Activated naive CD8-positive, alpha-beta T cell treated with anti-CD3 and anti-CD28 coated beads, Interleukin-2, amount 10 ng/mL, durations not matched to agents 7 days and 5 days (primary cell): ENCODE measurements at regions not wholly inside any gene's neighbourhood (a gene's known extent, or its start where the extent isn't known, plus 50 kb on each side); places are given as distances from the start of the nearest gene placed in this dataset.
A peak's percentile ranks its signal among the peaks of the same experiment; 100 is the strongest.
"Not testable (repeated sequence)": the region's sequence is repeated elsewhere in the genome, so short reads cannot be mapped to it uniquely, and the experiment has no call there.

ENCODE experiments used
- ATAC-seq: fragments of 150-1000 bp; cut with Tn5 transposase; one replicate; pipeline ENCODE4 v1.10.0; 2021; ENCODE audit warnings: low read depth, moderate library complexity
- POLR2A ChIA-PET: fragments of 350-600 bp; sonication (Branson Sonifier 250); formaldehyde crosslinking; loops from one replicate; lab custom pipeline; 2021; ENCODE audit warnings: antibody characterized with exemption; lab: Charles Lee
- DNase-seq: peaks from one replicate; pipeline ENCODE4 v3.0.0; 2021
- H3K27ac Mint-ChIP-seq: one replicate; pipeline ENCODE4 v1.8.0; 2022; ENCODE audit warnings: mild to moderate bottlenecking, mixed read lengths
- H3K27me3 Mint-ChIP-seq: one replicate; pipeline ENCODE4 v1.8.0; 2022; ENCODE audit warnings: mild to moderate bottlenecking, moderate library complexity, mixed read lengths
- H3K36me3 Mint-ChIP-seq: one replicate; pipeline ENCODE4 v1.8.0; 2021; ENCODE audit warnings: mild to moderate bottlenecking, mixed read lengths
- H3K4me1 Mint-ChIP-seq: one replicate; pipeline ENCODE4 v1.8.0; 2021; ENCODE audit warnings: mixed read lengths
- H3K4me3 Mint-ChIP-seq: one replicate; pipeline ENCODE4 v1.8.0; 2022; ENCODE audit warnings: mild to moderate bottlenecking, moderate library complexity, mixed read lengths
- H3K9me3 Mint-ChIP-seq: one replicate; pipeline ENCODE4 v1.8.0; 2021; ENCODE audit warnings: mixed read lengths

DNA sequence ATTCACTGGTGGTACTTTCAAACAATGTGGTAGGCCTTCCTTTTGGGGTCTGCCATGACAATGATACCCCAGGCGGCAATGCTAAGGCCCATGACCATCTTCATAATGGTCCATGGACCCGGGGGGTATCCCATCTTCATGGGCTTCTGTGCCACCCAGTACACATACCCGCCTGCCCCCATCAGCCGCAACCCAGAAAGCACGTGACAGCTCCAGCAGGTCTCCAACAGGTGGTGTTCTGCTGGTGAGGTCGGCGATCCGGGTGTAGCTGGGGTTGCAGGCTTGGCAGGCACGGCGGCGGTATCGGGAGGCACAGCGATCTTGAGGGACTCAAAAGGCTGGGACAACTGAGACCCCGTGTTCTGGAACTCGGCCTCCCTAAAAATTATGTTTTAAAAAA lies 214.5 kb downstream of the SNRPN start:
- H3K4me1 Mint-ChIP-seq, result no peaks in the 10 kb centered on the region
- no peaks in the 10 kb centered on the region for H3K36me3 Mint-ChIP-seq
- no peak overlapping the region for H3K27ac Mint-ChIP-seq
- H3K4me3 Mint-ChIP-seq, result no peak overlapping the region
- POLR2A ChIA-PET, result no interaction called here
- no peak for ATAC-seq
- no peak for DNase-seq
- H3K27me3 Mint-ChIP-seq, result no peaks in the 10 kb centered on the region
- H3K9me3 Mint-ChIP-seq, result peaks cover 9% of the 10 kb centered on the region

DNA sequence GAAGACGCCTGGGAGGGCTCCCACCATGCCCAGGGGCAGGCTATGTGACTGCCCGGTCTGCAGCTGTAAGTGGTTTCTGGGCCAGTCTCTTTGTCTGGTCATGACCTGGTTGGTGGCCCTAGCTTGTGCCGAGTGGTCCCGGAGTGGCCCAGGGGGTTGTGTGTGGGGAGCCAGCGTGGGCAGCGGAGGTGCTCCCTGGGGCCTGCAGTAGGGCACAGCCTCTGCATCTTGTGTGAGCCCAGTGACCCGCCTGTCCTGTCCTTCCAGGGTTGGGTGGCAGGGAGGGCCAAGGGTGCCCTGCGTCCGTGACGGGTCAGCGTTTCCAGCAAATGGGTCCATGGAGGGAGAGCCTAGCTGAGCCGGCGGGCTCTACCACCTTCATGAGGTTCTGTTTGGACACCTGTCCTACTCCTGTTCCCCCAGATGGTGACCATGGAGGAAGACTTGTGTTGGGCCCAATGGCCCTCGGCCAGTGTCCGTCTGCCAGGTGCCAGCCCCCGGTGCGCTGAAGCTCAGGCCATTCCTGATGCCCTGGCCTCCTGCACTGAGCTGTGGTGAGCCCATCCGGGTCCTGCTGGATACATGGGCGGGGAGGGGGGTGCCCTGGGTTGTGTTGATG lies 215.4 kb downstream of the SNRPN start:
- ATAC-seq, result no peak
- no peaks in the 10 kb centered on the region for H3K27me3 Mint-ChIP-seq
- peaks cover 13% of the 10 kb centered on the region for H3K9me3 Mint-ChIP-seq
- no peak overlapping the region for H3K27ac Mint-ChIP-seq
- no peaks in the 10 kb centered on the region for H3K36me3 Mint-ChIP-seq
- no peak overlapping the region for H3K4me3 Mint-ChIP-seq
- H3K4me1 Mint-ChIP-seq, result no peaks in the 10 kb centered on the region
- peak; percentile 17 for DNase-seq
- POLR2A ChIA-PET, result no interaction called here

DNA sequence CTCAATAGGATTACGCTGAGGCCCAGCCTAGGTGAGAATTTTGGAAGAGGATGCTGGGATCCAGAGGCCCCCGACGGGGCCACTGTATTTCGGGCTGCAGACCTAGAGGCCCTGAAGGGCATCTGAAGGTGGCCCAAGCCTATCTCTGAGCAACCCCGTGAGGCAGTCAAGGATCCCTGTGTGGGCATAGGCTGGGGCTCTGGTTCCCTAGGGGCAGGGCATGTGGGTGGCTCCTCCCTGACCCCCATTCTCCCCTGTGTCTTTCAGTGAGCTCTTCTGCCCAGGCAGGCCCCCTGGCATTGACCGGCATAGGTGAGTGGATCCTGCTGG lies 216.0 kb downstream of the SNRPN start:
- Mint-ChIP-seq H3K27ac (no peak overlapping the region), H3K27me3 (no peaks in the 10 kb centered on the region), H3K36me3 (no peaks in the 10 kb centered on the region), H3K4me1 (no peaks in the 10 kb centered on the region), H3K9me3 (peaks cover 13% of the 10 kb centered on the region), H3K4me3 (no peak overlapping the region)
- POLR2A ChIA-PET, result no interaction called here
- DNase-seq (peak; percentile 7), ATAC-seq (no peak)

DNA sequence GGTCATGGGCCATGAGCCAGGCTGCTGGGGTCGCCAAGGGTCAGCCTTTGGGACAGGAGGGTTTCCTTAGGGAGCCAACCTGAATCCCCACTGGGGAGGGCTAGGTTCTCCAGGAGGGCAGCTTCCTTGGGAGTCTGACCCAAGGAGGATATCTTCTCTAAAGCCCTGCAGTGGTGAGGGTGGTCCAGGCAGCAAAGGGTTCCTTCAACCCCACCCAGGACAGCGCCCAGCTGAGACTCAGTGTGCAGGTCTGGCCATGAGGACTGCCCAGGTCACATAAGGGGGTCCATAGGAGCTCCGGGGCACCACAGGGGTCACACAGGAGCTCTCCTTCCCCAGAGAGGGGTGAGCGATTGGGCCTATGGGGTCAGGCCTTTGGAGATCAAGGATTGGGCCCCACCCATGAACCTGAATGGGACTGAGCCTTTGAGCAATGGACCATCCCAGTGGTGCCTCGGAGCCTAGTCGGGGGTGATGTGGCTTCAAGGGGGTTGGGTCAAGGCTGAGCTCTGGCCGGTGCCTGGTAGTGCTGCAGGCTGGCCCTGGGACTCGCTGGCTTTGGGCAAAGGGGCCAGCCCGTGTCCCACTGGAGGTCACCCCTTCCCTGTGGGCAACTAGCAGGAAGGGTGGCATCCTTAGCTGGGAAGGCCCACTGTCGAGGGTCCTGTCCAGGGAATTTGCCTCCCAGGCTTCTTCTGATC lies 216.5 kb downstream of the SNRPN start:
- DNase-seq (peak; percentile 13), ATAC-seq (no peak)

DNA sequence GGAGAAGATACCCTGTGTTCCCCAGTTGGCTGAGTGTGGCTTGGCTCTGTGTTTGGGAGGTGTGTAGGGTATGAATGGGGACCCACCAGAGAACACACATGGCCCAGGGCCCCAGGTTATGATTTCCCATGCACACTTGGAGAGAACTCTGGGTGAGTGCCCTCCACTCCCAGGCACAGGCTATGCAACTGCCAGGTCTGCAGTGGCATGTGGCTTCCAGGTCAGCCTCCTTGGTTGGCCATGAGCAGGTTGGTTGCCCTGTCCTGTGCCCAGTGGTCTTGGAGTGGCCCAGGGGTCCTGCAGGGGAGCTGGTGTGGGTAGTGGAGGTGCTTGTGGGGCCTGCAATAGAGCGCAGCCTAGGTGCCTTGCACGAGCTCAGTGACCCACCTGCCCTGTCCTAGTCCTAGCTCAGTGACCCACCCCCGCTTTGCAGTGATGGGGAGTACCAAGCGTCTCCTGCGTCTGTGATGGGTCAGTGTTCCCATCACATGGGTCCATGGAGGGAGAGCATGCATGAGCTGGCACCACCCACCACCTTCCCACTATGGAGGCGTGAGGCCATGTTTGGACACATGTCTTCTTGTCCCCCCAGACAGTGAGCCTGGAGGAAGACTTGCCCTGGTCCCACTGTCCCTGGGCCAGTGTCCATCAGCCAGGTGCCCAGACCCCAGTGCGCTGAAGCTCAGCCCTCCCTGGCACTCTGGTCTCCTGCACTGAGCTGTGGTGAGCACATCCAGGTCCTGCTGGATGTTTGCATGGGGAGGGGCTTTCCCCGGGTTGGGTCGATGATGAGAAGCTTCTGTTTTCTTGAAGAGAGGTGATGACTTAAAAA lies 217.3 kb downstream of the SNRPN start:
- Mint-ChIP-seq H3K9me3 (peaks cover 12% of the 10 kb centered on the region), H3K27me3 (no peaks in the 10 kb centered on the region)
- DNase-seq, result peak; percentile 5

More for the DNA sequence above, 216.5 kb downstream of the SNRPN start:
- Mint-ChIP-seq H3K9me3 (peaks cover 12% of the 10 kb centered on the region), H3K36me3 (no peaks in the 10 kb centered on the region), H3K27ac (no peak overlapping the region), H3K4me1 (no peaks in the 10 kb centered on the region), H3K4me3 (no peak overlapping the region), H3K27me3 (no peaks in the 10 kb centered on the region)
- POLR2A ChIA-PET, result no interaction called here

DNA sequence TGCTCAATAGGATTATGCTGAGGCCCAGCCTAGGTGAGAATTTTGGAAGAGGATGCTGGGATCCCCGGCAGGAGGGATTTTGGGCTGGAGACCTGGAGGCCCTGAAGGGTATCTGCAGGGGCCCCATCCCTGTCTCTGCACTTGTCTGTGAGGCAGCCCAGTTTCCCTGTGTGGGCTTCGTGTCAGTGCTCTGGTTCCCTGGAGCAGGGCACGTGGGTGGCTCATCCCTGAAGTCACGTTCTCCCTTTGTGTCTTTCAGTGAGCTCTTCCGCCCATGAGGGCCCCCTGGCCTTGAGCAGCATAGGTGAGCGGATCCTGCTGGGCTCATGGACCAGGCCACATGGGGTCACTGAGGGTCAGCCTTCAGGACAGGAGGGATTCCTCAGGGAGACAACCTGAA lies 217.9 kb downstream of the SNRPN start:
- H3K9me3 Mint-ChIP-seq, result peaks cover 12% of the 10 kb centered on the region
- no peak overlapping the region for H3K4me3 Mint-ChIP-seq
- DNase-seq (no peak), ATAC-seq (no peak)
- H3K27me3 Mint-ChIP-seq, result no peaks in the 10 kb centered on the region
- no peak overlapping the region for H3K27ac Mint-ChIP-seq
- POLR2A ChIA-PET, result no interaction called here
- no peaks in the 10 kb centered on the region for H3K4me1 Mint-ChIP-seq
- H3K36me3 Mint-ChIP-seq, result no peaks in the 10 kb centered on the region

More for the DNA sequence above, 217.3 kb downstream of the SNRPN start:
- no peak for ATAC-seq
- Mint-ChIP-seq H3K4me3 (no peak overlapping the region), H3K36me3 (no peaks in the 10 kb centered on the region), H3K27ac (no peak overlapping the region), H3K4me1 (no peaks in the 10 kb centered on the region)
- POLR2A ChIA-PET, result no interaction called here

DNA sequence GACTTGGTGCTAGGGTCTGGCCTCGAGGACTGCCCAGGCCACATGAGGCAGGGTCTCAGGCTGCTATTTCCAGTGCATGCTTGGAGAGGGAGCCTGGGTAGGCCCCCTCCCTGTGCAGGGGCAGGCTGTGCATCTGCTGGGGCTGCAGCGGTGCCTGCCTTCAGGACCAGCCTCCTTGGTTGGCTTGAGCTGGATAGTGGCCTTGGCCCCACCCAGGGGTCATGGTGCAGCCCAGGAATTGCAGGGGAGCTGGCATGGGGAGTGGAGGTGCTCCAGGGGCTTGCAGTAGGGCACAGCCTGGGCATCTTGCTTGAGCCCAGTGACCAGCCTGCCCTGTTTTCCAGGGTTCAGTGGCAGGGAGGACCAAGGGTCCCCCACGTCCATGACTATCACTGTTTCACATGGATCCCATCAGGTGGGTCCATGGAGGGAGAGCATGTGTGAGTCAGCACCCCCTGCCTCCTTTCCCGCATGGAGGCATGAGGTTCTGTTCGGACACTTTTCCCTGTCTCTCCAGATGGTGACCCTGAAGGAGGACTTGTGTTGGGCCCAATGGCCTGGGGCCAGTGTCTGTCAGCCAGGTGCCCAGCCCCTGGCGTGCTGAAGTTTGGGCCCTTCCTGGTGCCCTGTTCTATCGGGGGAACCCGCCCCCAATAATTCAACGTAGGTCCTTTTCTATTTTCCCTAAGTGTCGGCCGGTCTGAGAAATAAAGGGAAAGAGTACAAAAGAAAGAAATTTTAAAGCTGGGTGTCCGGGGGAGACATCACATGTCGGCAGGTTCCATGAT lies 218.6 kb downstream of the SNRPN start:
- no peaks in the 10 kb centered on the region for H3K27me3 Mint-ChIP-seq
- POLR2A ChIA-PET, result no interaction called here
- H3K9me3 Mint-ChIP-seq, result peaks cover 8% of the 10 kb centered on the region
- no peak overlapping the region for H3K27ac Mint-ChIP-seq
- no peak for DNase-seq
- no peaks in the 10 kb centered on the region for H3K36me3 Mint-ChIP-seq
- no peaks in the 10 kb centered on the region for H3K4me1 Mint-ChIP-seq
- no peak overlapping the region for H3K4me3 Mint-ChIP-seq
- no peak for ATAC-seq

DNA sequence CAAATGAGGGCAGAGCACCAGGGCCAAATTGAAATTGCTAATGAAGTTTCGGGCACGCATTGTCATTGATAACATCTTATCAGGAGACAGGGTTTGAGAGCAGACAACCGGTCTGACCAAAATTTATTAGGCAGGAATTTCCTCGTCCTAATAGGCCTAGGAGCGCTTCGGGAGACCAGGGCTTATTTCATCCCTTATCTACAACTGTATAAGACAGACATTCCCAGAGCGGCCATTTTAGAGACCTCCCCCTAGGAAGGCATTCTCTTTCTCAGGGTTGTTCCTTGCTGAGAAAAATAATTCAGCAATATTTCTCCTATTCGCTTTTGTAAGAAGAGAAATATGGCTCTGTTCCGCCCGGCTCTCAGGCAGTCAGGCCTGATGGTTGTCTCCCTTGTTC lies 219.4 kb downstream of the SNRPN start:
- H3K27ac Mint-ChIP-seq, H3K4me1 Mint-ChIP-seq, ATAC-seq, POLR2A ChIA-PET, H3K9me3 Mint-ChIP-seq, DNase-seq, H3K27me3 Mint-ChIP-seq, H3K4me3 Mint-ChIP-seq, H3K36me3 Mint-ChIP-seq: not testable (repeated sequence)

DNA sequence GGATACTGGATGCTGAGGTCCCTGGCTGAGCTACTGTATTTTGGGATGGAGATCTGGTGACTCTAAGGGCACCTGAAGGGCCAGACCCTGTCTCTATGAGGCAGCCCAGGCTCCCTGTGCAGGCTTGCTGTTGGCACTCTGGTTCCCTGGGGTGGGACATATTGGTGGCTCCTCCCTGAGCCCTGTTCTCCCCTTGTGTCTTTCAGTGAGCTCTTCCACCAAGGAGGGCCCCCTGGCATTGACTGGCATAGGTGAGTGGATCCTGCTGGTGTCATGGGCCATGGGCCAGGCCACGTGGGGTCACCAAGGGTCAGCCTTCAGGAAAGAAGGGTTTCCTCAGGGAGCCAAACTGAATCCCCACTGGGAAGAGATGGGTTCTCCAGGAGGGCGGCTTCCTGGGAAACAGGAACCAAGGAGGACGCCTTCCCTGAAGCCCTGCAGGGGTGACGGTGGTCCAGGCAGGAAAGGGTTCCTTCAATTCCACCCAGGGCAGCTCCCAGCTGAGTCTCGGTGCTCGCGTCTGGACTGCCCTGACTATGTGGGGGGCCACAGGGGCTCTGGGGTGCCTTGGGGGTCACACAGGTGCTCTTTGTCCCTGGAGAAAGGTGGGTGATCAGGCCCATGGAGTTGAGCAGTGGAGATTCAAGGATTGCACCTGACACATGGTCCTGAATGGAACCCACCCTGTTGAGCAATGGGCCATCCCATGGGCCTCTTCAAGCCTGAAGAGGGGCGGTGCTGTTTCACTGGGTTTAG lies 220.4 kb downstream of the SNRPN start:
- H3K36me3 Mint-ChIP-seq, result no peaks in the 10 kb centered on the region
- no peak overlapping the region for H3K27ac Mint-ChIP-seq
- H3K4me1 Mint-ChIP-seq, result no peaks in the 10 kb centered on the region
- POLR2A ChIA-PET, result no interaction called here
- DNase-seq (peak; percentile 8), ATAC-seq (no peak)
- no peaks in the 10 kb centered on the region for H3K27me3 Mint-ChIP-seq
- H3K9me3 Mint-ChIP-seq, result peaks cover 9% of the 10 kb centered on the region
- H3K4me3 Mint-ChIP-seq, result no peak overlapping the region

DNA sequence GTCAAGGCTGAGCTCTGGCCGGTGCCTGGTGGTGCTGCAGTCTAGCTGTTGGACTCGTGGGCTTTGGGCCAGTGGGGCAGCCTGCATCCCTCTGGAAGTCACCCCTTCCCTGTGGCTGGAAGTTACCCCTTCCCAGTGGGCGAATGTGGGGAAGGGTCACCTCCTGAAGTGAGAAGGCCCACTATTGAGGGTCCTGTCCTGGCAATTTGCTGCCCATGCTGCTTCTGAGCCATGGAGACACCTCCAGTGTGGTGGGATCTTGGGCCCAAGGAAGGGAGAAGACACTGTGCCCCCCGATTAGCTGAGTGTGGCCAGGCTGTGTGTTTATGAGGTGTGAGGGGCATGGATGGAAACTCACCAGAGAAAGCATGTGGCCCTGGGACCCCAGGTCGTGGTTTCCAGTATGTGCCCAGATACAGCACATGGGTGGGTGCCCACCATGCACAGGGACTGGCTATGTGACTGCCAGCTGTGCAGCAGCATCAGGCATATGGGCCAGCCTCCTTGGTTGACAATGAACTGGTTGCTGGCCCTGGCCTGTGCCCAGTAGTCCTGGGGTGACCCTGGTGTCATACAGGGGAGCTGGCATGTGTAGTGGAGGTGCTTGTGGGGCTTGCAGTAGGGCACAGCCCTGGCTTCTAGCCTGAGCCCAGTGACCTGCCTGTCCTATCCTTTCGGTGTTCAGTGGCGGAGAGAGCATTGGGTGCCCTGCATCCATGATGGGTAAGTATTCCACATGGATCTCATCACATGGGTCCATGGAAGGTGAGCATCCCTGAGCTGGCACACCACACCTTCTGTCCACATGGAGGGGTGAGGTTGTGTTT lies 221.2 kb downstream of the SNRPN start:
- ATAC-seq, result no peak
- no peak for DNase-seq
- POLR2A ChIA-PET, result no interaction called here
- Mint-ChIP-seq H3K9me3 (peaks cover 9% of the 10 kb centered on the region), H3K27me3 (no peaks in the 10 kb centered on the region), H3K4me3 (no peak overlapping the region), H3K36me3 (no peaks in the 10 kb centered on the region), H3K4me1 (no peaks in the 10 kb centered on the region), H3K27ac (no peak overlapping the region)

DNA sequence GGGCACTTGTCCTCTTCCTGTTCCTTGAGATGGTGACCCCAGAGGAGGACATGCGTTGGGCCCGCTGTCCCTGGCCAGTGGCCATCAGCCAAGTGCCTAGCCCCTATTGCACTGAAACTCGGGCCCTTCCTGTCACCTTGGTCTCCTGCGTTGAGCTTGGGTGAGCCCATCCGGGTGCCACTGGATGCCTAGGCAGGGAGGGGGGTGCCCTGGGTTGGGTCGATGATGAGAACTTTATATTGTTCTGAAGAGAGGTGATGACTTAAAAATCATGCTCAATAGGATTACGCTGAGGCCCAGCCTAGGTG lies 221.8 kb downstream of the SNRPN start:
- peaks cover 9% of the 10 kb centered on the region for H3K9me3 Mint-ChIP-seq
- no peak overlapping the region for H3K27ac Mint-ChIP-seq
- no peak overlapping the region for H3K4me3 Mint-ChIP-seq
- DNase-seq (peak; percentile 10), ATAC-seq (no peak)
- no peaks in the 10 kb centered on the region for H3K27me3 Mint-ChIP-seq
- POLR2A ChIA-PET, result no interaction called here
- H3K36me3 Mint-ChIP-seq, result no peaks in the 10 kb centered on the region
- H3K4me1 Mint-ChIP-seq, result no peaks in the 10 kb centered on the region
